ENCODE measurements at regions not wholly inside any gene's neighbourhood (a gene's known extent, or its start where the extent isn't known, plus 50 kb on each side); places are given as distances from the start of the nearest gene placed in this dataset.

GRCh38 chr6:14713008-14713960, 532.6 kb upstream of the JARID2 start:
- peak; percentile 87 for DNase-seq (ENCODE audit: low spot score)
- in situ Hi-C loops (cut with HindIII; ENCODE audit: low sequenced_read_pairs) = no loop called here

DNA sequence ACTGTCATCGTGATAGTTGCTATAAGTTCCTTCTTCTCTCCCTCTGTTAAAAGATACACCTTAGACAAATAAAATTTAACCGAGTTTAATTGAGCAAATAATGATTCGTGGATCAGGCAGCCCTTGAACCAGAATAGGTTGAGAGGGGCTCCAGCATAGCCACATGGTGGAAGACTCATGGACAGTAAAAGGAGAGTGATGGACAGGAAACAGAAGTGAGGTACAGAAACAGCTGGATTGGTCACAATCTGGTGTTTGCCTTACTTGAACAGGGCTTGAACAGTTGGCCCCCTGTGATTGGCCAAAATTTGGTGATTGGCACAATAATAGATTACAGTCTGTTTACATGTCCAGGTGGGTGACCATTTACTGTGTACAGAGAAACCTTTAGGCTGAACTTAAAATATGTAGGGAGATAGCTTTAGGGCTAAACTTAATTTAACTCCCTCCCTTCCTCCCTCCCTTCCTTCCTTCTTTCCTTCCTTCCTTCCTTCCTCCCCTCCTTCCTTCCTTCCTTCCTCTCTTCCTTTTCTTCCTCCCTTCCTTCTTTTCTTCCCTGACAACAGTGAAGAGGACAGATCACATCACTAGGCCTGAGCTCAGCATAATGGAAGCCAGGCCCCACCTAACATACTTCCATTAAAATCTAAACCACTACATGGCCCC, 531.8 kb upstream of the JARID2 start:
- no peak for DNase-seq (ENCODE audit: low spot score)
- in situ Hi-C loops (cut with HindIII; ENCODE audit: low sequenced_read_pairs) = no loop called here

DNA sequence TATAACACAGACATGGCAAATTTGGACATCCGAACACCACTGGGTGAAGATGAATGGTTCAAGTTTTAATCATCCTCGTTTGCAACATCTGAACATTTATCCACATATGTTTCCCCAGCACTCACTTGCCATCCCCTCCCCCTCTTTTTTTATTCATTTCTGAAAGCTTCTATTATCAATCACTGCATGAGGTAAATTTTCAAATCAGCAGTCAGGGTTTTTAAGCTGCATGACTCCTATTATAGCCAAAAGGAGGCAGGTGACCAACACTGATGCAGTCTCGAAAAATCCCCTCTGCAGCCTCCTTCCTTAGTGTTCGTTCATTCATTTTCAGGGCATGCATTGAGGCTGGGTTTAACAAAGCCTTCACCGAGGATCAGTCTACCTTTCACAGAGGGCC, 530.8 kb upstream of the JARID2 start:
- in situ Hi-C loops (cut with HindIII; ENCODE audit: low sequenced_read_pairs) = no loop called here

GRCh38 chr6:14716499-14717146, 529.2 kb upstream of the JARID2 start:
- DNase-seq (ENCODE audit: low spot score) = no peak
- in situ Hi-C loops (cut with HindIII; ENCODE audit: low sequenced_read_pairs) = no loop called here

More for the DNA sequence above, 530.8 kb upstream of the JARID2 start:
- DNase-seq (ENCODE audit: low spot score) = no peak

- in situ Hi-C loops (cut with HindIII; ENCODE audit: low sequenced_read_pairs) = no loop called here
- no peak for DNase-seq (ENCODE audit: low spot score)
Observed at GRCh38 chr6:14717307-14717706, 528.6 kb upstream of the JARID2 start.

- in situ Hi-C loops (cut with HindIII; ENCODE audit: low sequenced_read_pairs) = no loop called here
- no peak for DNase-seq (ENCODE audit: low spot score)
Observed at GRCh38 chr6:14718861-14719260, 527.0 kb upstream of the JARID2 start.

DNA sequence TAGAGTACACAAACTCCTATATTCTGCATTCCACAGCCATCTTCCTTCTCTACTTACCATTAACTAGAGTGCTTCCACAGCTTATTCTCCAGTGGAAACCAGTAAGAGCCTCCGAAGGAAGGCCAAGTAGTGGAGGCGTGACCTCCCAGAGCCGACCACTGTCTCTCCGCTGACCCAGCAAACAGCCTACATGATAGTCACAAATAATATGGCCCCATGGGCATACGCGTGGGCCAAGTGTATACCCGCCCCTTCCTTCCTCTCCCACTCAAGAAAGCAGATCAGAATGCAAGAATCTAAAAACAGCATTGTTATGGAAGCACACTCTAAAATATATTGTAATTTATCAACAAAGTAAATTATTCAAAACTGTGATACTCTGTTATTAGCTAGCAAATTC, 526.6 kb upstream of the JARID2 start:
- in situ Hi-C loops (cut with HindIII; ENCODE audit: low sequenced_read_pairs) = no loop called here
- DNase-seq (ENCODE audit: low spot score) = no peak

- DNase-seq (ENCODE audit: low spot score) = no peak
- in situ Hi-C loops (cut with HindIII; ENCODE audit: low sequenced_read_pairs) = no loop called here
Observed at GRCh38 chr6:14720411-14721102, 525.3 kb upstream of the JARID2 start.

- DNase-seq (ENCODE audit: low spot score) = no peak
- in situ Hi-C loops (cut with HindIII; ENCODE audit: low sequenced_read_pairs) = no loop called here
Observed at GRCh38 chr6:14721103-14721758, 524.6 kb upstream of the JARID2 start.

DNA sequence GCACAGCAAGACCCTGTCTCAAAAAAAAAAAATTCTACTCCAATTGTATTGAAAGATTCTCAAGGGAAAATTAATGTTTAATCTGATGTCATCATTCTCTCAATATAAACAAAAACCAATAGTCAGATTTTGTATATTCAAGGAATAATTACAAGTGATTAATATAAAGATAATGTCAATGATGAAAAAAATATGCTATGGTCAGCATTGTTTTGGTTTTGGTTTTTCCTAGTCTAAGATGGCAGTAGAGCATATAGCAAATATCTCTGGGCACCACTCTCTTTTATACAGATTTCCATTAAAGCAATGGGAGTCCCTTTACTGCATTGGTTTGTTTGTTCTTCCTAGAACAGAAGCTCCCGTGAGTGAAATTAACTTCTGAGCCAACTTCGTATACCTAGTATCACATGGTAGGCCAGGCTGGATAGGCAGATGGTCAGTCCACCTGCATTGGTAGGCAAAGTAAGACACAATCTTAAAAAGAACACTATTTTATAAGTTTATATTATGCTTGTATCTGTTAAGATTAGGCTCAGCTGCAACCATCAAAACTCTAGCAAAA, 523.8 kb upstream of the JARID2 start:
- no peak for DNase-seq (ENCODE audit: low spot score)
- in situ Hi-C loops (cut with HindIII; ENCODE audit: low sequenced_read_pairs) = no loop called here

DNA sequence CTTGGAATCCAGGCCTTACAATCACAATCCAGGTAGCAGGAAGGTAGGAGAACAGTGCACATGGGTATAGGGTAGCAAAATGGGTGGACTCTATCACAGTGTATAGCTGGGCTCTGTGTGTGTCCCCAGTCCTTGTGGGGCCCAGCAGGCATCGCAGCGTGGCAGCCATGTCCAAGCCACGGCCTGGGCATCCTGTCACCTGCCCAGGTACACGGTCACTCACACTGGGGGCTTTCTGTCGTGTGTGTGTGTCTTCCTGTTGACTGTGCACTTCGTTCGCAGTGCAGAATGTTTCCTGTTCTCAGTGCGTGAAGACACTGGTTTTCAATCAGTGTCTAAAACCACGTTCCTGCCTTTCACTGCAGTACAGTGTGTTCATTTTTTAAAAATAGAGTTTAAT, 523.2 kb upstream of the JARID2 start:
- in situ Hi-C loops (cut with HindIII; ENCODE audit: low sequenced_read_pairs) = no loop called here

GRCh38 chr6:14723535-14724086, 522.3 kb upstream of the JARID2 start:
- no peak for DNase-seq (ENCODE audit: low spot score)
- in situ Hi-C loops (cut with HindIII; ENCODE audit: low sequenced_read_pairs) = no loop called here

More for the DNA sequence above, 523.2 kb upstream of the JARID2 start:
- no peak for DNase-seq (ENCODE audit: low spot score)

- no peak for DNase-seq (ENCODE audit: low spot score)
- in situ Hi-C loops (cut with HindIII; ENCODE audit: low sequenced_read_pairs) = no loop called here
Observed at GRCh38 chr6:14724549-14724948, 521.3 kb upstream of the JARID2 start.

DNA sequence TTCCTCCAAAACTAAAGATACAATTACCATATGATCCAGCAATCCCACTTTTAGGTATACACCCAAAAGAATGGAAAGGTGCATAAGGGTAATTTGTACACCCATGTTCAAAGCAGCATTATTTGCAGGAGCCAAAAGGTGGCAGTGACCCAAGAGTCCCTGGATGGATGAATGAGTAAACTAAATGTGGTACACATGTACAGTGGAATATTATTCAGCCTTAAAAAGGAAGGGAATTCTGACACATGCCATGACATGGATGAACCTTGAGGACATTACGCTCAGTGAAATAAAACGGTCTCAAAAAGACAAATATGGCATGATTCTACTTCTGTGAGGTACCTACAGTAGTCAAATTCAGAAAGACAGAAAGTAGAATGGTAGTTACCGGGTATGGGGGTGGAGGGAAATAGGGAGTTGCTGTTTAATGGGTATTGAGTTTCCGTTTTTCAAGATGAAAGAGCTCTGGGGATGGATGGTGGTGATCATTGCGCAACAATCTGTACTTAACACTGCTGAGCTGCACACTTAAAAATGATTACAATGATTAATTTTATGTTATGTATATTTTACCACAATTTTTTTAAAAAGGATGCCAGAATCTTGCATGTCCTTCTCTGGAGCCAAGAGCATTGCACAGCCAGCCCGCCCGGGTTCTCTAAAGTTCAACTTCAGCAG, 518.9 kb upstream of the JARID2 start:
- in situ Hi-C loops (cut with HindIII; ENCODE audit: low sequenced_read_pairs) = no loop called here

DNA sequence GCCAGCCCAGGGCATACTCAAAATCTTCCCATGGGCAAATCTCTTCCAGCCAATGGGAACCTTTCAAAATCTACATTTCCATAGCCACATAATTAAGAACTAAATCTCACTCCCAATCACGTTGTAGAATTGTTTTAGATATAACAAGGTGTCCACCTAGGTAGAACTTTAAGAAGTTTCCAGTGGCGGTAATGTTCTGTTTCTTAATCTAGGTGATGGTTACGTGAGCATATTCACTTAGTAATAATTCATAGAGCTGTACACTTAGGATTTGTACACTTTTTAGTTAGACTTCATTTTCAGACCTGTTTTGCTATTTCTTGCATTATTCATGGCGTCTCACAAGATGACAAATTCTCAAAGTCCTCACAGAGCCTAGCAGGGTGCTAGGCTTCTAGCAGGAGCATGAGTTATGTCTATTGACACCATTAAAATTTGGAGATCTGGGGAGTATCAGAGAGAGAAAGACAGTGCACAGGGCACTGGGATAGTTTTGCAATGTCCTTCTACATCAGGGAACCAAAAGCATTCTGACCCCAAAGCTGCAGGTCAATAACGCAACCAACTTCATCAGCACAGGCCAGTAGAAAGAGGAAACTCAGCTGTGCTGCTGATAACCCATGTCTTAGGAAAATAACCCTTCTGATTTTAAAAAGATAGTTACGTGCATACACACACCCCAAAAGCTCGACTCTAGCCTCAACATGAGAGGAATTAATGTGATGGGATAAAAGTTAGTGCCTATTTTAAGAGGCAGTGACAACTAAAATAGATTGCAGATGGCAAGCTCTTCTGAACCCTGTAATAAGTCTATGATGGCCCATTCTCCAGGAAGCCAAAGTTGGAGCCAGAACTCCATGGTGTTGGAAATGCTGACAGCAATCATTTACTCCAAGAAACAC, 518.1 kb upstream of the JARID2 start:
- in situ Hi-C loops (cut with HindIII; ENCODE audit: low sequenced_read_pairs) = no loop called here

More for the DNA sequence above, 518.9 kb upstream of the JARID2 start:
- no peak for DNase-seq (ENCODE audit: low spot score)

DNA sequence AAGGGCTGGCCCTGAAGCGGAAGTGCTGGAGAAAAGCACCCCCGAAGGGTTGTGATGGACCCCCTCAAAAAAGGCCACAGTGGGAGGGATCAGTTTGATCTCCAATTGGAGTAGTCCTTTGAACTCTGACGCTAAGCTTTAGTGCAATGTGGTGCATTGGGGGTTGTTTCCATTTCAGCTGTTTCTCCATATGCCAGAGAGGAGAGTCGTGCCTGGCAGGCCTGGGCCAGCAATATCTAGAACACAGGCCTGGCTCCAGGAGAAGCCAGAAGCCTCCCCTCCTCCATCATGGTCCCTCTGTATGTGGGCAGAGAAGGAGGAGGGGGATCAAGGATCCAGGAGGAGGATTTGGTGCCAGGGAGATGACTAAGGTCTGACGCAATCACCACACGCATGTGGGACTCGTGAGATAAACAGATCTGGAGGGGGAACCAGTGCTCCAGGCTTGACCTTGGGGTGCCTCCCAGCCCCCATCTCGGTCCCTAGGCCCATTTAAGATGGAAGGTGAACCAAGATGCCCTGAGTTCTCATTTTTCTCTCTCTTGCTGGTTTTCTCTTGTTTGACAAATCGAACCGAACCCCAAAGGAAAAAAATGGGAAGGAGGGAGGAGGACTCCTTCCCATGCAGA, 517.4 kb upstream of the JARID2 start:
- in situ Hi-C loops (cut with HindIII; ENCODE audit: low sequenced_read_pairs) = no loop called here
- DNase-seq (ENCODE audit: low spot score) = no peak

More for the DNA sequence above, 518.1 kb upstream of the JARID2 start:
- no peak for DNase-seq (ENCODE audit: low spot score)
